ENCODE measurements at regions not wholly inside any gene's neighbourhood (a gene's known extent, or its start where the extent isn't known, plus 50 kb on each side); places are given as distances from the start of the nearest gene placed in this dataset.

DNA sequence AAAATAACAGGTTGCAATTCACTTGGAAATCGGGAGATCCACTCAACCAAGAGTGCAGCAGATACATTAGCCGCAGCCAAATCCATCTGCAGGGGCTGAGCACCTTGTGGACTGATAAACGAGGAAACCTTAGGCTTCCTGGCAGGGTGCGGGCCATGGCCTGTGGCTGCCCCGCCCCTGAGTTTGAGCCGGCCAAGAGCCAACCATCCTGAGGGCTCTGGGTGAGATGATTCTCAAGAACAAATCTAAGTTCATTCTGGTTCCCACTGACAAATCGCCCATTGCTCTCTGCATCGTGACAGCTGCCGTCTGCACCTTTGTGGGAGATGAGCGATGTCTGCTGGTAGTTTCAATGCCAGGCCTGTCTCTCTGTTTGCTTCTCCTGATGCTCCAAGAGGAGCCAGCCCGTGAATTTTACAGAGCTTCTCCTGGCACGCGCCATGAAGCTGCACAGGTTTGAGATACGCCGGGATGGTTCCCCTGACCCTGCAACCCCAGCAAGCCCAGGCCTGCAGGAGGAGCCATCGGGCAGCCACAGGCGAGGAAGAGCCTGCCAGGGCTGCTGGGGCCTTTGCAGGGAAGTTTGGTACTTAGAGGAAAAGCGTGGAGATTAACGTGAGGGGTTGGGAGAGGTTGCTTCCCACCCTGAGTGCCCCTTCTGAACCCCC is 154.0 kb downstream of the OLFM1 start:
- H3K27ac ChIP-seq (ENCODE audit: low read length), result no peak overlapping the region
- no peak overlapping the region for H3K4me2 ChIP-seq (ENCODE audit: low read length)
- H3K9me3 ChIP-seq (ENCODE audit: low read length), result no peaks in the 10 kb centered on the region
- no peaks in the 10 kb centered on the region for H3F3A ChIP-seq (ENCODE audit: insufficient read depth, low read length, poor library complexity, severe bottlenecking)
- no peak overlapping the region for H3K4me3 ChIP-seq (ENCODE audit: low read length)
- H3K79me2 ChIP-seq (replicated peaks; ENCODE audit: insufficient read depth, low read length), result no peaks in the 10 kb centered on the region
- H3K36me3 ChIP-seq (ENCODE audit: insufficient read depth, low read length), result no peaks in the 10 kb centered on the region
- no peak overlapping the region for H3K9ac ChIP-seq (ENCODE audit: low read length)
- H2AFZ ChIP-seq (ENCODE audit: low read depth, low read length), result no peak overlapping the region
- H3K9me2 ChIP-seq (ENCODE audit: insufficient read depth, low read length), result no peaks in the 10 kb centered on the region
- TF ChIP-seq, protein P1, sequence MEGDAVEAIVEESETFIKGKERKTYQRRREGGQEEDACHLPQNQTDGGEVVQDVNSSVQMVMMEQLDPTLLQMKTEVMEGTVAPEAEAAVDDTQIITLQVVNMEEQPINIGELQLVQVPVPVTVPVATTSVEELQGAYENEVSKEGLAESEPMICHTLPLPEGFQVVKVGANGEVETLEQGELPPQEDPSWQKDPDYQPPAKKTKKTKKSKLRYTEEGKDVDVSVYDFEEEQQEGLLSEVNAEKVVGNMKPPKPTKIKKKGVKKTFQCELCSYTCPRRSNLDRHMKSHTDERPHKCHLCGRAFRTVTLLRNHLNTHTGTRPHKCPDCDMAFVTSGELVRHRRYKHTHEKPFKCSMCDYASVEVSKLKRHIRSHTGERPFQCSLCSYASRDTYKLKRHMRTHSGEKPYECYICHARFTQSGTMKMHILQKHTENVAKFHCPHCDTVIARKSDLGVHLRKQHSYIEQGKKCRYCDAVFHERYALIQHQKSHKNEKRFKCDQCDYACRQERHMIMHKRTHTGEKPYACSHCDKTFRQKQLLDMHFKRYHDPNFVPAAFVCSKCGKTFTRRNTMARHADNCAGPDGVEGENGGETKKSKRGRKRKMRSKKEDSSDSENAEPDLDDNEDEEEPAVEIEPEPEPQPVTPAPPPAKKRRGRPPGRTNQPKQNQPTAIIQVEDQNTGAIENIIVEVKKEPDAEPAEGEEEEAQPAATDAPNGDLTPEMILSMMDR (IDR thresholded peaks at IDR 0.05; ENCODE audit: poor library complexity, severe bottlenecking), result no peak
- TF ChIP-seq EP300 (conservative IDR thresholded peaks at IDR 0.05; ENCODE audit: poor library complexity, severe bottlenecking) (no peak), RAD21 (conservative IDR thresholded peaks at IDR 0.05) (no peak), EZH2 (IDR thresholded peaks at IDR 0.05; ENCODE audit: borderline replicate concordance, insufficient read depth, low read length, poor library complexity, severe bottlenecking) (no peak), POLR2AphosphoS5 (IDR thresholded peaks at IDR 0.05) (no peak), TAF1 (IDR thresholded peaks at IDR 0.05; ENCODE audit: low read depth) (no peak), SMC3 (conservative IDR thresholded peaks at IDR 0.05; ENCODE audit: poor library complexity) (no peak), MXI1 (conservative IDR thresholded peaks at IDR 0.05; ENCODE audit: poor library complexity, severe bottlenecking) (no peak)
- TF ChIP-seq, protein P2, sequence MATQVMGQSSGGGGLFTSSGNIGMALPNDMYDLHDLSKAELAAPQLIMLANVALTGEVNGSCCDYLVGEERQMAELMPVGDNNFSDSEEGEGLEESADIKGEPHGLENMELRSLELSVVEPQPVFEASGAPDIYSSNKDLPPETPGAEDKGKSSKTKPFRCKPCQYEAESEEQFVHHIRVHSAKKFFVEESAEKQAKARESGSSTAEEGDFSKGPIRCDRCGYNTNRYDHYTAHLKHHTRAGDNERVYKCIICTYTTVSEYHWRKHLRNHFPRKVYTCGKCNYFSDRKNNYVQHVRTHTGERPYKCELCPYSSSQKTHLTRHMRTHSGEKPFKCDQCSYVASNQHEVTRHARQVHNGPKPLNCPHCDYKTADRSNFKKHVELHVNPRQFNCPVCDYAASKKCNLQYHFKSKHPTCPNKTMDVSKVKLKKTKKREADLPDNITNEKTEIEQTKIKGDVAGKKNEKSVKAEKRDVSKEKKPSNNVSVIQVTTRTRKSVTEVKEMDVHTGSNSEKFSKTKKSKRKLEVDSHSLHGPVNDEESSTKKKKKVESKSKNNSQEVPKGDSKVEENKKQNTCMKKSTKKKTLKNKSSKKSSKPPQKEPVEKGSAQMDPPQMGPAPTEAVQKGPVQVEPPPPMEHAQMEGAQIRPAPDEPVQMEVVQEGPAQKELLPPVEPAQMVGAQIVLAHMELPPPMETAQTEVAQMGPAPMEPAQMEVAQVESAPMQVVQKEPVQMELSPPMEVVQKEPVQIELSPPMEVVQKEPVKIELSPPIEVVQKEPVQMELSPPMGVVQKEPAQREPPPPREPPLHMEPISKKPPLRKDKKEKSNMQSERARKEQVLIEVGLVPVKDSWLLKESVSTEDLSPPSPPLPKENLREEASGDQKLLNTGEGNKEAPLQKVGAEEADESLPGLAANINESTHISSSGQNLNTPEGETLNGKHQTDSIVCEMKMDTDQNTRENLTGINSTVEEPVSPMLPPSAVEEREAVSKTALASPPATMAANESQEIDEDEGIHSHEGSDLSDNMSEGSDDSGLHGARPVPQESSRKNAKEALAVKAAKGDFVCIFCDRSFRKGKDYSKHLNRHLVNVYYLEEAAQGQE (IDR thresholded peaks at IDR 0.05; ENCODE audit: borderline replicate concordance), result no peak
- H4K20me1 ChIP-seq (ENCODE audit: insufficient read depth), result no peaks in the 10 kb centered on the region
- H3K27me3 ChIP-seq (ENCODE audit: insufficient read depth, low read depth, low read length), result no peaks in the 10 kb centered on the region

DNA sequence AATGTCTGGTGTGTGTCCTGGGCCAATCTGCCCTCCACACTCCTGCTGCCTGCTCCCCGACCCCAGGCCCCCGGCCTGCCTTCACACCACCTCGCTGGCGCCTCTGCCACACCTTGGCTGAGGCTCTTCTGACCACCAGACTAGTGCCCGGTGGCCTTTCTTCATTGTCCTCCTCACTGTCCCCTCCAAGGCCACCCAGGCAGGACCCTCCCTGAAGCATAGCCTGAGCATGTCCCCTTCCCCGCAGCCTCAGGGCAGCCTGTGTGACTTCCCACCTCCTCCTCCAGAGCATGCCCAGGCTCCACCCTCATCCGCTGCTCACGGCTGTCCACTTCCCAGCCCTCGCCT is 154.6 kb downstream of the OLFM1 start:
- Histone ChIP-seq H3K4me3 (ENCODE audit: low read length) (no peak overlapping the region), H4K20me1 (ENCODE audit: insufficient read depth) (no peaks in the 10 kb centered on the region), H3F3A (ENCODE audit: insufficient read depth, low read length, poor library complexity, severe bottlenecking) (no peaks in the 10 kb centered on the region), H3K27me3 (ENCODE audit: insufficient read depth, low read depth, low read length) (no peaks in the 10 kb centered on the region), H2AFZ (ENCODE audit: low read depth, low read length) (no peak overlapping the region), H3K36me3 (ENCODE audit: insufficient read depth, low read length) (no peaks in the 10 kb centered on the region), H3K9ac (ENCODE audit: low read length) (no peak overlapping the region), H3K79me2 (replicated peaks; ENCODE audit: insufficient read depth, low read length) (no peaks in the 10 kb centered on the region), H3K27ac (ENCODE audit: low read length) (no peak overlapping the region), H3K4me2 (ENCODE audit: low read length) (no peak overlapping the region), H3K9me3 (ENCODE audit: low read length) (no peaks in the 10 kb centered on the region), H3K9me2 (ENCODE audit: insufficient read depth, low read length) (no peaks in the 10 kb centered on the region)
- TF ChIP-seq EP300 (conservative IDR thresholded peaks at IDR 0.05; ENCODE audit: poor library complexity, severe bottlenecking) (no peak), POLR2AphosphoS5 (IDR thresholded peaks at IDR 0.05) (no peak), RAD21 (conservative IDR thresholded peaks at IDR 0.05) (no peak), SMC3 (conservative IDR thresholded peaks at IDR 0.05; ENCODE audit: poor library complexity) (no peak), EZH2 (IDR thresholded peaks at IDR 0.05; ENCODE audit: borderline replicate concordance, insufficient read depth, low read length, poor library complexity, severe bottlenecking) (no peak), TAF1 (IDR thresholded peaks at IDR 0.05; ENCODE audit: low read depth) (no peak), MXI1 (conservative IDR thresholded peaks at IDR 0.05; ENCODE audit: poor library complexity, severe bottlenecking) (no peak)
- TF ChIP-seq, protein P2 (IDR thresholded peaks at IDR 0.05; ENCODE audit: borderline replicate concordance), result no peak
- TF ChIP-seq, protein P1 (IDR thresholded peaks at IDR 0.05; ENCODE audit: poor library complexity, severe bottlenecking), result no peak
